NT2/D1 (cell line): ENCODE measurements at regions not wholly inside any gene's neighbourhood (a gene's known extent, or its start where the extent isn't known, plus 50 kb on each side); places are given as distances from the start of the nearest gene placed in this dataset.

ENCODE experiments used
- DNase-seq: peaks from one replicate; pipeline ENCODE4 v3.0.0-alpha.2; 2011; ENCODE audit warnings: low read depth, low spot score
- H3K27me3 ChIP-seq: 2 replicates; pipeline ENCODE4 v1.6.0; 2011; ENCODE audit warnings: mild to moderate bottlenecking; ENCODE audit not compliant: insufficient read length, insufficient read depth
- H3K36me3 ChIP-seq: 2 replicates; pipeline ENCODE4 v1.6.1; 2011; ENCODE audit warnings: mild to moderate bottlenecking, low read length, mixed read lengths; ENCODE audit not compliant: insufficient read depth, insufficient read length
- H3K4me1 ChIP-seq: 2 replicates; pipeline ENCODE4 v1.5.1; 2011; ENCODE audit not compliant: insufficient read depth, insufficient read length
- H3K4me3 ChIP-seq: 2 replicates; pipeline ENCODE4 v1.5.1; 2011; ENCODE audit warnings: low read depth; ENCODE audit not compliant: insufficient read length
- H3K9ac ChIP-seq: 2 replicates; pipeline ENCODE4 v1.6.0; 2011; ENCODE audit warnings: low read depth; ENCODE audit not compliant: insufficient read length
- H3K9me3 ChIP-seq: 2 replicates; pipeline ENCODE4 v1.5.1; 2011; ENCODE audit warnings: mild to moderate bottlenecking, low read length; ENCODE audit not compliant: insufficient read depth
- SUZ12 ChIP-seq: IDR thresholded peaks from 2 replicates; pipeline ENCODE4 v1.6.1; 2011; ENCODE audit not compliant: insufficient read length, insufficient read depth; ENCODE audit errors: extremely low read depth
- YY1 ChIP-seq: IDR thresholded peaks from 2 replicates; pipeline ENCODE4 v1.6.1; 2011; ENCODE audit not compliant: insufficient read length, insufficient read depth
- ZNF274 ChIP-seq: IDR thresholded peaks from 2 replicates; pipeline ENCODE4 v1.6.1; 2011; ENCODE audit warnings: mild to moderate bottlenecking, low read depth, low read length

DNA sequence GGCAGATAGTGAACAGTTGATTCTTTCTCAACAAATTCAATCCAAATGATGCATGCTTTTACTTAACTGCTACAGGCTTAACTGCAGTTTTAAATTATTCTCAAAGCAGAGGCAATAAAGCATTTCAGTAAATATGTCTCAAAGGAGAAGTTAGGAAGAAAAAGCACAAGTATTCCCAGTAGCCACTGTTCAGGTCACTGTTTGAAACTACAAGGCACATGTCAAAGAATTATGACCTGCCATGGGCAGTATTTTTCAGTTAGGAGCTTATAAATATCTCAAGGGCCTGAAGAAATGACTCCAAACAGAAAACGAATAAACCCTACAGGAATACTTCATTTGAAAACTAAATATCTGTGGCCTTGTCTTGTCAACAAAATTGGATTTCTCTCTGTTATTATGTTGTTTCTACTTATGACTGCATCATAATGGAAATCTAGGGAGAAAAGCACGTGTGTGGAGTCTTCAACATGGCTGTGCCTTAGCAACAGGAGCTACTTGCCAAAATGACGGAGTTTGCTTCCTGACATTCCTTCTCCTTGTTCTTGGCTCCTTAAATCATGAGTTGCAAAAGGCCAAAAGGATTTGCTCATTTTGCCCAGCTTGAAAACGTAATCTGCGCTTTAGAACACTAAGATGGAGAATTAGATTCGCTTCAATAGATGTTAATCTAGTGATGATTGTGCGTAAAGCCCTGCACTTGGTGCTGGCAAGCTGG, 67.6 kb upstream of the GPR101 start:
- H3K9ac ChIP-seq, result no peak overlapping the region
- no peak overlapping the region for H3K4me3 ChIP-seq
- H3K27me3 ChIP-seq, result no peaks in the 10 kb centered on the region
- no peaks in the 10 kb centered on the region for H3K4me1 ChIP-seq
- TF ChIP-seq ZNF274, result no peak
- TF ChIP-seq SUZ12, result no peak
- no peak for TF ChIP-seq YY1
- no peak for DNase-seq
- no peaks in the 10 kb centered on the region for H3K36me3 ChIP-seq
- H3K9me3 ChIP-seq, result no peaks in the 10 kb centered on the region
